Lung (tissue), 11 donors: ENCODE measurements at regions not wholly inside any gene's neighbourhood (a gene's known extent, or its start where the extent isn't known, plus 50 kb on each side); places are given as distances from the start of the nearest gene placed in this dataset.

Source experiments
- ATAC-seq: fragments of 200-7000 bp; cut with Tn5 transposase; one replicate; pipeline ENCODE4 v1.9.1; 2020; ENCODE audit warnings: moderate number of reproducible peaks; ENCODE audit not compliant: insufficient read depth, low FRiP score
- DNase-seq, 3 donors: peaks; one replicate each; pipeline ENCODE4 v3.0.0-alpha.2; 2013 to 2017
- H3K27ac ChIP-seq, 2 donors: one replicate each; pipeline ENCODE4 v1.5.1; 2013; ENCODE audit warnings: mild to moderate bottlenecking in 2 of 2, moderate library complexity in 2 of 2, control low read depth in 1 of 2, inconsistent platforms in 1 of 2, low read depth in 1 of 2, low read length in 1 of 2
- H3K27me3 ChIP-seq, 3 donors: one replicate each; pipeline ENCODE4 v1.5.1; 2013; ENCODE audit warnings: low read length in 2 of 3; ENCODE audit not compliant: control insufficient read depth in 3 of 3, insufficient read depth in 3 of 3
- H3K36me3 ChIP-seq, 4 donors: one replicate each; pipeline ENCODE4 v1.5.1; 2013; ENCODE audit warnings: low read length in 4 of 4, mild to moderate bottlenecking in 1 of 4, moderate library complexity in 1 of 4; ENCODE audit not compliant: control insufficient read depth in 4 of 4, insufficient read depth in 4 of 4
- H3K4me1 ChIP-seq, 5 donors: one replicate each; pipeline ENCODE4 v1.5.1; 2013; ENCODE audit warnings: low read length in 5 of 5, mild to moderate bottlenecking in 2 of 5, moderate library complexity in 1 of 5; ENCODE audit not compliant: control insufficient read depth in 5 of 5, insufficient read depth in 5 of 5
- H3K4me3 ChIP-seq: one replicate; pipeline ENCODE4 v1.5.1; 2013; ENCODE audit warnings: mild to moderate bottlenecking, control low read depth, moderate library complexity
- H3K9ac ChIP-seq, 2 donors: one replicate each; pipeline ENCODE4 v1.5.1; 2013; ENCODE audit warnings: low read length in 2 of 2, control low read depth in 1 of 2; ENCODE audit not compliant: insufficient read depth in 1 of 2
- H3K9me3 ChIP-seq, 4 donors: one replicate each; pipeline ENCODE4 v1.5.1; 2013; ENCODE audit warnings: low read length in 3 of 4, mild to moderate bottlenecking in 1 of 4, moderate library complexity in 1 of 4; ENCODE audit not compliant: control insufficient read depth in 4 of 4, insufficient read depth in 3 of 4
- CTCF ChIP-seq: IDR thresholded peaks from 2 replicates; pipeline ENCODE4 v1.5.1; 2012; ENCODE audit warnings: mild to moderate bottlenecking; ENCODE audit errors: control extremely low read depth, extremely low read depth
- WGBS, 2 donors: extraction: QIAGEN DNeasy Blood & Tissue Kit; methylation state at CpG; one replicate each; pipeline ENCODE4 v1.1.7; 2013; 5-methylcytosine and 5-hydroxymethylcytosine counted together
- donor health status: control.
- donor health status: control.
- donor health status: Bipolar disorder and iron deficiency.
- donor health status: healthy.
- donor health status: DM: yes; HTN: yes; CAD: no.

- Histone ChIP-seq H3K4me1 (no peaks in the 10 kb centered on the region), H3K9ac (no peak overlapping the region), H3K36me3 (no peaks in the 10 kb centered on the region), H3K27ac (no peak overlapping the region), H3K4me3 (no peak overlapping the region), H3K27me3 (no peaks in the 10 kb centered on the region), H3K9me3 (no peaks in the 10 kb centered on the region)
- ATAC-seq (no peak), DNase-seq (no peak)
- no peak for TF ChIP-seq CTCF
- WGBS, 2 donors: 58 to 74% methylated on average over 3 of the region's 3 CpGs
Observed at GRCh38 chr11:98549571-98549970, 471.2 kb upstream of the CNTN5 start.

GRCh38 chr11:98559961-98560360, 460.8 kb upstream of the CNTN5 start:
- Histone ChIP-seq H3K36me3 (no peaks in the 10 kb centered on the region), H3K4me1 (no peaks in the 10 kb centered on the region), H3K27ac (no peak overlapping the region), H3K9ac (no peak overlapping the region), H3K27me3 (no peaks in the 10 kb centered on the region), H3K9me3 (no peaks in the 10 kb centered on the region), H3K4me3 (no peak overlapping the region)
- no peak for TF ChIP-seq CTCF
- ATAC-seq (no peak), DNase-seq (peak in 1 of 3 donors; percentile 50)

- Histone ChIP-seq H3K9me3 (no peaks in the 10 kb centered on the region), H3K4me1 (no peaks in the 10 kb centered on the region), H3K27me3 (no peaks in the 10 kb centered on the region), H3K36me3 (no peaks in the 10 kb centered on the region), H3K9ac (no peak overlapping the region), H3K4me3 (no peak overlapping the region), H3K27ac (no peak overlapping the region)
- DNase-seq: no peak
- 63 to 89% methylated on average over 4 of the region's 4 CpGs for WGBS, 2 donors
- TF ChIP-seq CTCF: no peak
- no peak for ATAC-seq
Observed at GRCh38 chr11:98561252-98561651, 459.5 kb upstream of the CNTN5 start.

GRCh38 chr11:98561877-98562395, 458.8 kb upstream of the CNTN5 start:
- ATAC-seq: no peak
- TF ChIP-seq CTCF: no peak

More at GRCh38 chr11:98561877-98562395, 458.8 kb upstream of the CNTN5 start:
- H3K36me3 ChIP-seq: no peaks in the 10 kb centered on the region
- H3K27ac ChIP-seq: no peak overlapping the region
- H3K4me1 ChIP-seq: no peaks in the 10 kb centered on the region
- no peaks in the 10 kb centered on the region for H3K27me3 ChIP-seq
- H3K9me3 ChIP-seq: no peaks in the 10 kb centered on the region
- no peak for DNase-seq
- H3K9ac ChIP-seq: no peak overlapping the region
- H3K4me3 ChIP-seq: no peak overlapping the region
